Dendritic cell treated with granulocyte-macrophage colony-stimulating factor and Interleukin-4, amounts not matched to agents 40 ng/mL and 50 ng/mL, for 4 days (primary cell): ENCODE measurements at regions not wholly inside any gene's neighbourhood (a gene's known extent, or its start where the extent isn't known, plus 50 kb on each side); places are given as distances from the start of the nearest gene placed in this dataset.

ENCODE experiments used
- H3K27ac Mint-ChIP-seq: one replicate; pipeline ENCODE4 v1.8.0; 2022; ENCODE audit warnings: mild to moderate bottlenecking, mixed read lengths
- H3K27me3 Mint-ChIP-seq: one replicate; pipeline ENCODE4 v1.8.0; 2022; ENCODE audit warnings: mild to moderate bottlenecking, mixed read lengths
- H3K36me3 Mint-ChIP-seq: one replicate; pipeline ENCODE4 v1.8.0; 2022; ENCODE audit warnings: low read depth, mixed read lengths
- H3K4me1 Mint-ChIP-seq: one replicate; pipeline ENCODE4 v1.8.0; 2022; ENCODE audit warnings: low read depth, mixed read lengths
- H3K4me3 Mint-ChIP-seq: one replicate; pipeline ENCODE4 v1.8.0; 2022; ENCODE audit warnings: mild to moderate bottlenecking, moderate library complexity, mixed read lengths
- H3K9me3 Mint-ChIP-seq: one replicate; pipeline ENCODE4 v1.8.0; 2022; ENCODE audit warnings: mixed read lengths
- intact Hi-C: fragments of 100-400 bp; cut with micrococcal nuclease; formaldehyde crosslinking; loops from one replicate; pipeline ENCODE4 v1.15.0; 2022

GRCh38 chr5:29367176-29367833, 1826.2 kb upstream of the CDH6 start:
- intact Hi-C loops = no loop called here
- Mint-ChIP-seq H3K27me3 (no peaks in the 10 kb centered on the region), H3K9me3 (peaks cover 49% of the 10 kb centered on the region), H3K36me3 (no peaks in the 10 kb centered on the region), H3K4me3 (no peak overlapping the region), H3K27ac (no peak overlapping the region), H3K4me1 (no peaks in the 10 kb centered on the region)

GRCh38 chr5:29351170-29351569, 1842.3 kb upstream of the CDH6 start:
- no peak overlapping the region for H3K27ac Mint-ChIP-seq
- no peaks in the 10 kb centered on the region for H3K4me1 Mint-ChIP-seq
- no peaks in the 10 kb centered on the region for H3K27me3 Mint-ChIP-seq
- intact Hi-C loops = no loop called here
- H3K9me3 Mint-ChIP-seq = peaks cover 10% of the 10 kb centered on the region
- H3K4me3 Mint-ChIP-seq = no peak overlapping the region
- H3K36me3 Mint-ChIP-seq = no peaks in the 10 kb centered on the region

GRCh38 chr5:29337030-29337429, 1856.5 kb upstream of the CDH6 start:
- no peak overlapping the region for H3K4me3 Mint-ChIP-seq
- peaks cover 40% of the 10 kb centered on the region for H3K9me3 Mint-ChIP-seq
- no peaks in the 10 kb centered on the region for H3K36me3 Mint-ChIP-seq
- intact Hi-C loops = no loop called here
- no peak overlapping the region for H3K27ac Mint-ChIP-seq
- H3K4me1 Mint-ChIP-seq = no peaks in the 10 kb centered on the region
- no peaks in the 10 kb centered on the region for H3K27me3 Mint-ChIP-seq

- no peaks in the 10 kb centered on the region for H3K36me3 Mint-ChIP-seq
These were observed 1871.9 kb upstream of the CDH6 start for GRCh38 chr5:29321591-29321990.

GRCh38 chr5:29309359-29309758, 1884.1 kb upstream of the CDH6 start:
- H3K4me1 Mint-ChIP-seq = no peaks in the 10 kb centered on the region
- intact Hi-C loops = no loop called here
- no peak overlapping the region for H3K27ac Mint-ChIP-seq
- peaks cover 25% of the 10 kb centered on the region for H3K9me3 Mint-ChIP-seq
- no peaks in the 10 kb centered on the region for H3K36me3 Mint-ChIP-seq
- H3K27me3 Mint-ChIP-seq = no peaks in the 10 kb centered on the region
- no peak overlapping the region for H3K4me3 Mint-ChIP-seq

More at GRCh38 chr5:29321591-29321990, 1871.9 kb upstream of the CDH6 start:
- H3K27ac Mint-ChIP-seq = no peak overlapping the region
- no peak overlapping the region for H3K4me3 Mint-ChIP-seq
- H3K4me1 Mint-ChIP-seq = no peaks in the 10 kb centered on the region
- intact Hi-C loops = no loop called here
- H3K27me3 Mint-ChIP-seq = no peaks in the 10 kb centered on the region
- peaks cover 12% of the 10 kb centered on the region for H3K9me3 Mint-ChIP-seq

- H3K4me1 Mint-ChIP-seq = no peaks in the 10 kb centered on the region
- peaks cover 25% of the 10 kb centered on the region for H3K9me3 Mint-ChIP-seq
- H3K27ac Mint-ChIP-seq = no peak overlapping the region
These were observed 1886.0 kb upstream of the CDH6 start for GRCh38 chr5:29307478-29307877.

GRCh38 chr5:29304545-29304944, 1888.9 kb upstream of the CDH6 start:
- H3K36me3 Mint-ChIP-seq = no peaks in the 10 kb centered on the region
- no peaks in the 10 kb centered on the region for H3K27me3 Mint-ChIP-seq
- intact Hi-C loops = no loop called here
- H3K27ac Mint-ChIP-seq = no peak overlapping the region
- H3K9me3 Mint-ChIP-seq = peaks cover 7% of the 10 kb centered on the region
- no peak overlapping the region for H3K4me3 Mint-ChIP-seq
- no peaks in the 10 kb centered on the region for H3K4me1 Mint-ChIP-seq

More at GRCh38 chr5:29307478-29307877, 1886.0 kb upstream of the CDH6 start:
- no peak overlapping the region for H3K4me3 Mint-ChIP-seq
- intact Hi-C loops = no loop called here
- no peaks in the 10 kb centered on the region for H3K36me3 Mint-ChIP-seq
- no peaks in the 10 kb centered on the region for H3K27me3 Mint-ChIP-seq

- no peaks in the 10 kb centered on the region for H3K36me3 Mint-ChIP-seq
- peaks cover 33% of the 10 kb centered on the region for H3K9me3 Mint-ChIP-seq
- no peaks in the 10 kb centered on the region for H3K27me3 Mint-ChIP-seq
- intact Hi-C loops = no loop called here
- H3K27ac Mint-ChIP-seq = no peak overlapping the region
- H3K4me1 Mint-ChIP-seq = no peaks in the 10 kb centered on the region
- H3K4me3 Mint-ChIP-seq = no peak overlapping the region
These were observed 1896.9 kb upstream of the CDH6 start for GRCh38 chr5:29296548-29296947.

GRCh38 chr5:29277642-29278041, 1915.8 kb upstream of the CDH6 start:
- Mint-ChIP-seq H3K9me3 (peaks cover 38% of the 10 kb centered on the region), H3K4me1 (no peaks in the 10 kb centered on the region), H3K27me3 (no peaks in the 10 kb centered on the region), H3K27ac (no peak overlapping the region), H3K36me3 (no peaks in the 10 kb centered on the region), H3K4me3 (no peak overlapping the region)
- intact Hi-C loops = no loop called here

- Mint-ChIP-seq H3K4me3 (no peak overlapping the region), H3K27me3 (no peaks in the 10 kb centered on the region), H3K27ac (no peak overlapping the region), H3K36me3 (no peaks in the 10 kb centered on the region), H3K9me3 (peaks cover 42% of the 10 kb centered on the region), H3K4me1 (no peaks in the 10 kb centered on the region)
- intact Hi-C loops = no loop called here
These were observed 1917.1 kb upstream of the CDH6 start for GRCh38 chr5:29276371-29276770.

- no peaks in the 10 kb centered on the region for H3K4me1 Mint-ChIP-seq
- H3K27ac Mint-ChIP-seq = no peak overlapping the region
- no peaks in the 10 kb centered on the region for H3K27me3 Mint-ChIP-seq
- H3K36me3 Mint-ChIP-seq = no peaks in the 10 kb centered on the region
- intact Hi-C loops = no loop called here
- H3K4me3 Mint-ChIP-seq = no peak overlapping the region
- H3K9me3 Mint-ChIP-seq = peaks cover 26% of the 10 kb centered on the region
These were observed 1929.6 kb upstream of the CDH6 start for GRCh38 chr5:29263915-29264351.

GRCh38 chr5:29262339-29263123, 1931.0 kb upstream of the CDH6 start:
- no peak overlapping the region for H3K4me3 Mint-ChIP-seq
- intact Hi-C loops = no loop called here
- no peak overlapping the region for H3K27ac Mint-ChIP-seq
- H3K36me3 Mint-ChIP-seq = no peaks in the 10 kb centered on the region
- peaks cover 26% of the 10 kb centered on the region for H3K9me3 Mint-ChIP-seq
- no peaks in the 10 kb centered on the region for H3K27me3 Mint-ChIP-seq
- H3K4me1 Mint-ChIP-seq = no peaks in the 10 kb centered on the region

GRCh38 chr5:29261213-29261612, 1932.3 kb upstream of the CDH6 start:
- intact Hi-C loops = no loop called here
- Mint-ChIP-seq H3K27ac (no peak overlapping the region), H3K4me3 (no peak overlapping the region), H3K27me3 (no peaks in the 10 kb centered on the region), H3K36me3 (no peaks in the 10 kb centered on the region), H3K9me3 (peaks cover 26% of the 10 kb centered on the region), H3K4me1 (no peaks in the 10 kb centered on the region)

GRCh38 chr5:29252390-29252789, 1941.1 kb upstream of the CDH6 start:
- intact Hi-C loops = no loop called here
- no peak overlapping the region for H3K27ac Mint-ChIP-seq
- no peaks in the 10 kb centered on the region for H3K36me3 Mint-ChIP-seq
- no peaks in the 10 kb centered on the region for H3K9me3 Mint-ChIP-seq
- H3K4me1 Mint-ChIP-seq = no peaks in the 10 kb centered on the region
- H3K27me3 Mint-ChIP-seq = no peaks in the 10 kb centered on the region
- H3K4me3 Mint-ChIP-seq = no peak overlapping the region
